ENCODE measurements at regions not wholly inside any gene's neighbourhood (a gene's known extent, or its start where the extent isn't known, plus 50 kb on each side); places are given as distances from the start of the nearest gene placed in this dataset.

DNA sequence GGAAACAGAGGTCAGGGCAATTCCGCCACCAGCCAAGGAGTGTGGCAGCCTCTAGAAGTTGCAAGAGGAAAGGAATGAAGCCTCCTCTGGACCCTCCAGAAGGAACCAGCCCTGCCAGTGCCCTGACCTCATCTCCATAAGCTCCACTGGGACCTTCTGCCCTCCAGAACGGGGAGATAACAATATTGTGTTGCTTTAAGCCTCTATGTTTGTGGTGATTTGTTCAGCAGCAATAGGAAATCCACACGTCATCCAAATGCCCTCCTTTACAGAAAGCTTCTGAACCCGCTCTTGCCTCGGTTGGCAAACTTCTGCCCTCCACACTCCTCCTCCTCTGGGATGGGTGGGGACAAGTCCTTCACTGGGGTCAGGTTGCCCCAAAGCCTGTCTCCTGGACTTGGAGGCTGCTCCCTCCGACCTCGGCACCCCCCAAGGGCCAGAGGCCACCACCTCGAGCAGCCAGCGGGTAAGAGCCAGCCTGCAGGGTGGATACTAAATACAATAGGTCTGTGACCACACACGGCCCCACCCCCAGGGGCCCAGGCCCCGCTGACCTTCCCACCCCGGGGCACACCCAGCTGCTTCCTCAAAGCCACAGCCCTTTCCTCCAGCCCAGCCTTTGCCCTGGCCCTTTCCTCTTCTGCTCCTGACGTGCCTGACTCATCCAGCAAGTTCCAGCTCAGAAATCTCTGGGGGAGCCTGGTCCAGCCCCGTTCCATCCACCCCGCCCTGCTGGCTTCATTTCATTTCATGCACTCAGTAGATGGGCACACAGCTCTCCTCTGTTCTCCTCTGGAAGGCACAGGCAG lies 58.7 kb upstream of the NCOR2 start:
- no peak overlapping the region for H3K27ac ChIP-seq (ENCODE audit: low read depth in 1 of 2, low read length in 1 of 2)
- H3K27me3 ChIP-seq (ENCODE audit: control insufficient read depth in 2 of 2, insufficient read depth in 1 of 2, low read length in 1 of 2): no peaks in the 10 kb centered on the region
- no peak overlapping the region for H3K4me3 ChIP-seq (ENCODE audit: low read length in 2 of 2)
- H3K4me1 ChIP-seq (ENCODE audit: control insufficient read depth in 2 of 2, insufficient read depth in 2 of 2, low read length in 2 of 2): no peaks in the 10 kb centered on the region
- WGBS: 77% methylated on average over 15 of the region's 15 CpGs
- DNase-seq (ENCODE audit: low read depth in 6 of 9, low spot score in 9 of 9): no peak
- peaks cover 0 to 18% of the 10 kb centered on the region in 2 donors for H3K9me3 ChIP-seq (ENCODE audit: control insufficient read depth in 2 of 2, insufficient read depth in 1 of 2, low read length in 1 of 2)
- no peaks in the 10 kb centered on the region for H3K36me3 ChIP-seq (ENCODE audit: control insufficient read depth in 2 of 2, insufficient read depth in 2 of 2, low read length in 1 of 2)

DNA sequence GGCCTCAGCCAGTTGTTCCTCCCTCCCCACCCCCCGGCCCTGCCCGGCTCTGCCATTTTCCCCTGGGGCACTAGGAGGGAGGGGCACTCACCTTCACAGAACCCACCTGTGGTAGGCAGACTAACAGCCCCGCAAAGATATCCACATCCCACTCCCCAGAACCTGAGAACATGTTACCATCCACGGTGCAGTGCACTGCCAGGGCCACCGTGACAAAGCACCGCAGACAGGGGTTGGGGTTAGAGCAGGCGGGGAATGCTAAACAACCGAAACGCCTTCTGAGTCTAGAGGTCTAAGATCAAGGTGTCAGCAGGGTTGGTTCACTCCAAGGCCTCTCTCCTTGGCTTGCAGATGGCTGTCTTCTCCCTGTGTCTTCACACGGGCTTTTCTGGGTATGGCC lies 57.4 kb upstream of the NCOR2 start:
- WGBS: 93% methylated on average over 10 of the region's 10 CpGs
- H3K27me3 ChIP-seq (ENCODE audit: control insufficient read depth in 2 of 2, insufficient read depth in 1 of 2, low read length in 1 of 2): no peaks in the 10 kb centered on the region
- H3K27ac ChIP-seq (ENCODE audit: low read depth in 1 of 2, low read length in 1 of 2): no peak overlapping the region
- H3K36me3 ChIP-seq (ENCODE audit: control insufficient read depth in 2 of 2, insufficient read depth in 2 of 2, low read length in 1 of 2): no peaks in the 10 kb centered on the region
- no peak overlapping the region for H3K4me3 ChIP-seq (ENCODE audit: low read length in 2 of 2)
- no peak for DNase-seq (ENCODE audit: low read depth in 6 of 9, low spot score in 9 of 9)
- no peaks in the 10 kb centered on the region for H3K4me1 ChIP-seq (ENCODE audit: control insufficient read depth in 2 of 2, insufficient read depth in 2 of 2, low read length in 2 of 2)
- H3K9me3 ChIP-seq (ENCODE audit: control insufficient read depth in 2 of 2, insufficient read depth in 1 of 2, low read length in 1 of 2): peaks cover 0 to 18% of the 10 kb centered on the region in 2 donors

DNA sequence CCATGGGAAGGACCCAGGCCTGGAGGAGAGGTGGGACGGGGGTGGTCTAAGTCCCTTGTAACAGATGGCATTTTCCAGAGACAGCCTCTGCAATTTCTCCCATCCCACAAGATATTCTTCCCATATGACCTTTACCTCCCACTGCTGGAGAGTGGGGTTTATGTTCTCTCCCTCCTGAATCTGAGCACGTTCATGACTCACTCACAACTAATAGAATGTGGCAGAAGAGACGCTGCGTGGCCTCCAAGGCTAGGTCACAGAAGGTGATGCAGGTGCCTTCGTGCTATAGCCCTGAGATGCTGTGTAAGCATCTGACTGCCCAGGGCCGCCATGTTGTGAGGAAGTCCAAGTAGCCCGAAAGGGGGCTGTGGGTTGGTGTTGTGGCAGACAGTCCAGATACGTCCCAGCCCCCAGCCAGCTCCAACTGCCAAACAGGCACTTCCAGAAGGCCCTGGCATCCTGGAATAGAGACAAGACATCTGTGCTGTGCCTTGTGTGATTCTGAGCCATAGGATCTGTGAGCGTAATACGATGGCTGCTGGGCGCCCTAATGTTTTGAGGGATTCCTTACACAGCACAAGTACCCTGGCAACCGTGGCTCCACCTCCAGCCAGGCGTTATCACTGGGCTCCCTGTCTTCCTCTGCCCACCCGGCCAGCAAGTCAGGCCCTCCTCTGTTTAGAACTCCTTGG lies 56.1 kb upstream of the NCOR2 start:
- Histone ChIP-seq H3K9me3 (ENCODE audit: control insufficient read depth in 2 of 2, insufficient read depth in 1 of 2, low read length in 1 of 2) (peaks cover 0 to 18% of the 10 kb centered on the region in 2 donors), H3K27ac (ENCODE audit: low read depth in 1 of 2, low read length in 1 of 2) (no peak overlapping the region), H3K27me3 (ENCODE audit: control insufficient read depth in 2 of 2, insufficient read depth in 1 of 2, low read length in 1 of 2) (no peaks in the 10 kb centered on the region), H3K4me3 (ENCODE audit: low read length in 2 of 2) (no peak overlapping the region), H3K36me3 (ENCODE audit: control insufficient read depth in 2 of 2, insufficient read depth in 2 of 2, low read length in 1 of 2) (no peaks in the 10 kb centered on the region), H3K4me1 (ENCODE audit: control insufficient read depth in 2 of 2, insufficient read depth in 2 of 2, low read length in 2 of 2) (no peaks in the 10 kb centered on the region)
- WGBS: 96% methylated on average over 14 of the region's 14 CpGs
- no peak for DNase-seq (ENCODE audit: low read depth in 6 of 9, low spot score in 9 of 9)

DNA sequence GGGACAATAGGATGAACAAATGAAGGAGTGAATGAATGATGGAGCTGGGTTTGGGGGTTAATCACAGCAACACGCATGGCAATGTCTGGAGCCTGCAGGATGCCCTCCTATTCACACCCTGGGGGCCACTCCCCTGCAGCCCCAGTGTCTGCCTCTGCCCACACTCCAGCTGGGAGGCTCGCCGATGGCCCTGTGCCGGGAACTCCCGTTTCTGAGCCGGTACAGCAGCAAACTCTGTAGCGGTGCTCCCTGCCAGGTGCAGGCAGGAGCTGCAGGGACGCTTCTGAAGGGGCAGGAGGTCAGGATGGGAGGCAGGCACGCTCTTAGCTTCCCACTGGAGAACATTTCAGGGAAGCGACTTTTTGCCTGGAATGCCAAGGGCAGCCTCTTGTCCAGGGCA lies 55.4 kb upstream of the NCOR2 start:
- Histone ChIP-seq H3K27ac (ENCODE audit: low read depth in 1 of 2, low read length in 1 of 2) (no peak overlapping the region), H3K9me3 (ENCODE audit: control insufficient read depth in 2 of 2, insufficient read depth in 1 of 2, low read length in 1 of 2) (peaks cover 0 to 18% of the 10 kb centered on the region in 2 donors), H3K36me3 (ENCODE audit: control insufficient read depth in 2 of 2, insufficient read depth in 2 of 2, low read length in 1 of 2) (no peaks in the 10 kb centered on the region), H3K27me3 (ENCODE audit: control insufficient read depth in 2 of 2, insufficient read depth in 1 of 2, low read length in 1 of 2) (peaks cover 0 to 3% of the 10 kb centered on the region in 2 donors), H3K4me3 (ENCODE audit: low read length in 2 of 2) (no peak overlapping the region), H3K4me1 (ENCODE audit: control insufficient read depth in 2 of 2, insufficient read depth in 2 of 2, low read length in 2 of 2) (no peaks in the 10 kb centered on the region)
- 94% methylated on average over 10 of the region's 10 CpGs for WGBS
- DNase-seq (ENCODE audit: low read depth in 6 of 9, low spot score in 9 of 9): no peak

DNA sequence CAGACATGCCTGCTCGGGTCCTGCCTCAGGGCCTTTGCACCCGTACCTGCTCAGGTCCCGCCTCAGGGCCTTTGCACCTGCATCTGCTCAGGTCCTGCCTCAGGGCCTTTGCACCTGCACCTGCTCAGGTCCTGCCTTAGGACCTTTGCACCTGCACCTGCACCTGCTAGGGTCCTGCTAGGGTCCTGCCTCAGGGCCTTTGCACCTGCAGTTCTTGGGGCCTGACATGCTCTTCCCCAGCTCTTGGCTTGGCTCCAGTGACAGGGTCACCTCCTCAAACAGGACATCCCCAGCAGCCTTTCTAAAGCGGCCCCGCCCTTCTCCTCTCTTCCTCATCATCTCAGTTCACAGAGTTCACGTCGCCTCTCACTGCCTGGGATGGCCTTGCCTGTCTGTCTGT lies 54.9 kb upstream of the NCOR2 start:
- H3K4me3 ChIP-seq (ENCODE audit: low read length in 2 of 2): no peak overlapping the region
- 98% methylated on average over 7 of the region's 7 CpGs for WGBS
- H3K36me3 ChIP-seq (ENCODE audit: control insufficient read depth in 2 of 2, insufficient read depth in 2 of 2, low read length in 1 of 2): no peaks in the 10 kb centered on the region
- H3K27me3 ChIP-seq (ENCODE audit: control insufficient read depth in 2 of 2, insufficient read depth in 1 of 2, low read length in 1 of 2): peaks cover 0 to 7% of the 10 kb centered on the region in 2 donors
- no peak for DNase-seq (ENCODE audit: low read depth in 6 of 9, low spot score in 9 of 9)
- no peak overlapping the region for H3K27ac ChIP-seq (ENCODE audit: low read depth in 1 of 2, low read length in 1 of 2)
- H3K9me3 ChIP-seq (ENCODE audit: control insufficient read depth in 2 of 2, insufficient read depth in 1 of 2, low read length in 1 of 2): peaks cover 0 to 18% of the 10 kb centered on the region in 2 donors
- no peaks in the 10 kb centered on the region for H3K4me1 ChIP-seq (ENCODE audit: control insufficient read depth in 2 of 2, insufficient read depth in 2 of 2, low read length in 2 of 2)

GRCh38 chr12:124621296-124621660 lies 53.9 kb upstream of the NCOR2 start:
- H3K27ac ChIP-seq (ENCODE audit: low read depth in 1 of 2, low read length in 1 of 2): peak overlapping the region in 1 of 2 donors; percentile 3
- 89% methylated on average over 11 of the region's 11 CpGs for WGBS
- H3K9me3 ChIP-seq (ENCODE audit: control insufficient read depth in 2 of 2, insufficient read depth in 1 of 2, low read length in 1 of 2): peaks cover 0 to 21% of the 10 kb centered on the region in 2 donors
- peaks cover 0 to 13% of the 10 kb centered on the region in 2 donors for H3K27me3 ChIP-seq (ENCODE audit: control insufficient read depth in 2 of 2, insufficient read depth in 1 of 2, low read length in 1 of 2)
- DNase-seq (ENCODE audit: low read depth in 6 of 9, low spot score in 9 of 9): no peak
- no peaks in the 10 kb centered on the region for H3K36me3 ChIP-seq (ENCODE audit: control insufficient read depth in 2 of 2, insufficient read depth in 2 of 2, low read length in 1 of 2)
- peaks cover 0 to 3% of the 10 kb centered on the region in 2 donors for H3K4me1 ChIP-seq (ENCODE audit: control insufficient read depth in 2 of 2, insufficient read depth in 2 of 2, low read length in 2 of 2)
- H3K4me3 ChIP-seq (ENCODE audit: low read length in 2 of 2): no peak overlapping the region

DNA sequence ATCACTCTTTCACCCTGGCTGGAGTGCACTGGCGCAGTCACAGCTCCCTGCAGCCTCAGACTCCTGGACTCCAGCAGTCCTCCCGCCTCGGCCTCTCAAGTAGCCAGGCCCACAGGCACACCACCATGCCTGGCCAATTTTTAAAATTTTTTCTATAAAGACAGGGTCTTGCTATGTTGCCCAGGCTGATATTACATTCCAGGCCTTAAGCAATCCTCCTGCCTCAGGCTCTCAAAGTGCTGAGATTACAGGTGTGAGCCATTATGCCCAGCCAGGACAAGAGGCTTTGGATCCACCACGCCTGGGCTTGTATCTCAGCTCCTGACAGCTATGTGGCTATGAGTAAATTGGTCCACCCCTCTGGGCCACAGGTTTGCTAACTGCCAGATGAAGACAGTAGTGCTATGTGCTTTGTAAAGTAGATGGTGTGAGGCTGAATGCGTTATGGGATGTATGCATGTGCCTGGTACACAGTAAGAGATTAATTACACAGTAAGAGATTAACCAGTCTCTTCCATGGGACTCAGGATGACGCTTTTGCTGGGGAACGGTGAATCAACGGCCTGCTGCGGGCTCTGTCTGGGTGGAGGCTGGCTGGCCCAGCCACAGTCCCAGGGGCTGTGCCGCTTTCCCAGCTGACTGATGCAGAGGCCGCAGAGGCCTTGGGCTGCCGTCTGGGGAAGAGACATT lies 53.3 kb upstream of the NCOR2 start:
- WGBS: 95% methylated on average over 12 of the region's 12 CpGs
- H3K36me3 ChIP-seq (ENCODE audit: control insufficient read depth in 2 of 2, insufficient read depth in 2 of 2, low read length in 1 of 2): no peaks in the 10 kb centered on the region
- H3K4me3 ChIP-seq (ENCODE audit: low read length in 2 of 2): no peak overlapping the region
- H3K27ac ChIP-seq (ENCODE audit: low read depth in 1 of 2, low read length in 1 of 2): peak overlapping the region in 1 of 2 donors; percentile 3
- H3K4me1 ChIP-seq (ENCODE audit: control insufficient read depth in 2 of 2, insufficient read depth in 2 of 2, low read length in 2 of 2): peaks cover 0 to 3% of the 10 kb centered on the region in 2 donors
- H3K27me3 ChIP-seq (ENCODE audit: control insufficient read depth in 2 of 2, insufficient read depth in 1 of 2, low read length in 1 of 2): peaks cover 0 to 13% of the 10 kb centered on the region in 2 donors
- no peak for DNase-seq (ENCODE audit: low read depth in 6 of 9, low spot score in 9 of 9)
- H3K9me3 ChIP-seq (ENCODE audit: control insufficient read depth in 2 of 2, insufficient read depth in 1 of 2, low read length in 1 of 2): peaks cover 0 to 21% of the 10 kb centered on the region in 2 donors

GRCh38 chr12:124618291-124618902 lies 51.0 kb upstream of the NCOR2 start:
- Histone ChIP-seq H3K27me3 (ENCODE audit: control insufficient read depth in 2 of 2, insufficient read depth in 1 of 2, low read length in 1 of 2) (peaks cover 0 to 13% of the 10 kb centered on the region in 2 donors), H3K4me1 (ENCODE audit: control insufficient read depth in 2 of 2, insufficient read depth in 2 of 2, low read length in 2 of 2) (peaks cover 0 to 3% of the 10 kb centered on the region in 2 donors), H3K27ac (ENCODE audit: low read depth in 1 of 2, low read length in 1 of 2) (no peak overlapping the region), H3K36me3 (ENCODE audit: control insufficient read depth in 2 of 2, insufficient read depth in 2 of 2, low read length in 1 of 2) (no peaks in the 10 kb centered on the region), H3K4me3 (ENCODE audit: low read length in 2 of 2) (no peak overlapping the region), H3K9me3 (ENCODE audit: control insufficient read depth in 2 of 2, insufficient read depth in 1 of 2, low read length in 1 of 2) (peaks cover 4 to 25% of the 10 kb centered on the region in 2 donors)
- DNase-seq (ENCODE audit: low read depth in 6 of 9, low spot score in 9 of 9): no peak
- 96% methylated on average over 21 of the region's 21 CpGs for WGBS

All from thymus (tissue), 11 donors.